ENCODE measurements at regions not wholly inside any gene's neighbourhood (a gene's known extent, or its start where the extent isn't known, plus 50 kb on each side); places are given as distances from the start of the nearest gene placed in this dataset.

GRCh38 chr6:91240878-91241603, 654.2 kb upstream of the MAP3K7 start:
- Mint-ChIP-seq H3K9me3 (no peaks in the 10 kb centered on the region), H3K4me3 (no peak overlapping the region), H3K4me1 (ENCODE audit: low read depth) (no peaks in the 10 kb centered on the region), H3K27me3 (no peaks in the 10 kb centered on the region), H3K27ac (no peak overlapping the region), H3K36me3 (ENCODE audit: low read depth) (no peaks in the 10 kb centered on the region)
- TF ChIP-seq CTCF (IDR thresholded peaks at IDR 0.05), result no peak
- intact Hi-C loops (cut with micrococcal nuclease), result no loop called here
- ChIA-PET CTCF (interaction anchor here (0.6 kb wide), 1 partner anchor 160 kb away, joined by 3 read pairs; no protein-coding TSS in a partner anchor), POLR2A (no interaction called here)
- DNase-seq (no peak), ATAC-seq (no peak)

- Mint-ChIP-seq H3K36me3 (ENCODE audit: low read depth) (no peaks in the 10 kb centered on the region), H3K9me3 (no peaks in the 10 kb centered on the region), H3K27me3 (no peaks in the 10 kb centered on the region), H3K4me1 (ENCODE audit: low read depth) (no peaks in the 10 kb centered on the region), H3K4me3 (no peak overlapping the region), H3K27ac (no peak overlapping the region)
- CTCF ChIA-PET, result no interaction called here
- ATAC-seq (no peak), DNase-seq (no peak)
- TF ChIP-seq CTCF (IDR thresholded peaks at IDR 0.05), result no peak
- POLR2A ChIA-PET, result no interaction called here
- intact Hi-C loops (cut with micrococcal nuclease), result no loop called here
Observed at GRCh38 chr6:91221072-91221720, 634.3 kb upstream of the MAP3K7 start.

- Mint-ChIP-seq H3K9me3 (peaks cover 11% of the 10 kb centered on the region), H3K4me3 (no peak overlapping the region), H3K36me3 (ENCODE audit: low read depth) (no peaks in the 10 kb centered on the region), H3K27me3 (no peaks in the 10 kb centered on the region), H3K27ac (no peak overlapping the region), H3K4me1 (ENCODE audit: low read depth) (no peaks in the 10 kb centered on the region)
- CTCF ChIA-PET, result no interaction called here
- ATAC-seq (no peak), DNase-seq (no peak)
- no peak for TF ChIP-seq CTCF (IDR thresholded peaks at IDR 0.05)
- intact Hi-C loops (cut with micrococcal nuclease), result no loop called here
- POLR2A ChIA-PET, result no interaction called here
Observed at GRCh38 chr6:91213229-91213901, 626.5 kb upstream of the MAP3K7 start.

- intact Hi-C loops (cut with micrococcal nuclease), result no loop called here
- ATAC-seq, result no peak
- H3K4me1 Mint-ChIP-seq (ENCODE audit: low read depth), result no peaks in the 10 kb centered on the region
- no peaks in the 10 kb centered on the region for H3K27me3 Mint-ChIP-seq
- no peaks in the 10 kb centered on the region for H3K36me3 Mint-ChIP-seq (ENCODE audit: low read depth)
- ChIA-PET CTCF (no interaction called here), POLR2A (no interaction called here)
- H3K27ac Mint-ChIP-seq, result no peak overlapping the region
- H3K4me3 Mint-ChIP-seq, result no peak overlapping the region
- TF ChIP-seq CTCF (IDR thresholded peaks at IDR 0.05), result no peak
- peaks cover 2% of the 10 kb centered on the region for H3K9me3 Mint-ChIP-seq
- no peak for DNase-seq
Observed at GRCh38 chr6:91198588-91199255, 611.9 kb upstream of the MAP3K7 start.

Data from activated CD8-positive, alpha-beta T cell treated with anti-CD3 and anti-CD28 coated beads for 36 hours (primary cell).